CD4-positive, alpha-beta T cell treated with Interleukin-6 for 4 hours (primary cell): ENCODE measurements at regions not wholly inside any gene's neighbourhood (a gene's known extent, or its start where the extent isn't known, plus 50 kb on each side); places are given as distances from the start of the nearest gene placed in this dataset.
"Not testable (repeated sequence)": the region's sequence is repeated elsewhere in the genome, so short reads cannot be mapped to it uniquely, and the experiment has no call there.

ENCODE experiments used
- DNase-seq: peaks from one replicate; pipeline ENCODE4 v3.0.0-alpha.2; 2020; ENCODE audit warnings: mixed read lengths

- no peak for DNase-seq
Observed at GRCh38 chr12:62163368-62163767, 96.8 kb upstream of the USP15 start.

GRCh38 chr12:62164036-62164435, 96.2 kb upstream of the USP15 start:
- DNase-seq, result no peak

- DNase-seq, result no peak
Observed at GRCh38 chr12:62166525-62166924, 93.7 kb upstream of the USP15 start.

GRCh38 chr12:62168411-62168810, 91.8 kb upstream of the USP15 start:
- DNase-seq, result no peak

- no peak for DNase-seq
Observed at GRCh38 chr12:62170241-62170640, 90.0 kb upstream of the USP15 start.

- DNase-seq, result peak; percentile 6
Observed at GRCh38 chr12:62190689-62191490, 69.3 kb upstream of the USP15 start.

- DNase-seq, result peak; percentile 27
Observed at GRCh38 chr12:62191491-62192179, 68.6 kb upstream of the USP15 start.

GRCh38 chr12:62192180-62192902, 67.9 kb upstream of the USP15 start:
- peak; percentile 53 for DNase-seq

GRCh38 chr12:62192903-62193250, 67.3 kb upstream of the USP15 start:
- DNase-seq, result no peak

GRCh38 chr12:62194031-62194430, 66.2 kb upstream of the USP15 start:
- DNase-seq, result no peak

- no peak for DNase-seq
Observed at GRCh38 chr12:62194616-62195015, 65.6 kb upstream of the USP15 start.

GRCh38 chr12:62196146-62196545, 64.1 kb upstream of the USP15 start:
- DNase-seq, result no peak

GRCh38 chr12:62202861-62203260, 57.3 kb upstream of the USP15 start:
- not testable (repeated sequence) for DNase-seq

GRCh38 chr12:62205346-62205745, 54.9 kb upstream of the USP15 start:
- no peak for DNase-seq

- DNase-seq, result no peak
Observed at GRCh38 chr12:62207248-62207647, 53.0 kb upstream of the USP15 start.
